Kidney capillary endothelial cell (primary cell): ENCODE measurements at regions not wholly inside any gene's neighbourhood (a gene's known extent, or its start where the extent isn't known, plus 50 kb on each side); places are given as distances from the start of the nearest gene placed in this dataset.
"Not testable (repeated sequence)": the region's sequence is repeated elsewhere in the genome, so short reads cannot be mapped to it uniquely, and the experiment has no call there.

Experiments used
- DNase-seq: peaks from one replicate; pipeline ENCODE4 v3.0.0-alpha.2; 2018; ENCODE audit warnings: low spot score

DNA sequence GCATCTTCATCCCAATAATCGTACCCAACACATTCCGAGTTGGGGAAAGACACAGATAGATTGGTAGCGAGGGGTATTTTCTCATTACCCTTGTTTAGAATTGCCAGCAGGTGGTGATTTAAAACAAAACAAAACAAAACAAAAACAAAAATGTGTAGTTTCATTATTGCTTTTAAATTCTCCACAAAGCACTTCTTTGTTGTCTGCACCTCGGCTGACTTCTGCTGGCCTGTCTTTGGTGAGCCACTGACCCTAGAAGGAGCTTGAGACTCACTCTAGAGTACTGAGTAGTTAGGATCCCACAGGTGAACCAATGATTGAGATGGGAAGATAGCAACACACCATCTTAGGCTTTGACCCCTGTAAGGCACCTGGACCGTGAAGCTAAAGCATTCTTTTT is 105.4 kb upstream of the BET1 start:
- no peak for DNase-seq

DNA sequence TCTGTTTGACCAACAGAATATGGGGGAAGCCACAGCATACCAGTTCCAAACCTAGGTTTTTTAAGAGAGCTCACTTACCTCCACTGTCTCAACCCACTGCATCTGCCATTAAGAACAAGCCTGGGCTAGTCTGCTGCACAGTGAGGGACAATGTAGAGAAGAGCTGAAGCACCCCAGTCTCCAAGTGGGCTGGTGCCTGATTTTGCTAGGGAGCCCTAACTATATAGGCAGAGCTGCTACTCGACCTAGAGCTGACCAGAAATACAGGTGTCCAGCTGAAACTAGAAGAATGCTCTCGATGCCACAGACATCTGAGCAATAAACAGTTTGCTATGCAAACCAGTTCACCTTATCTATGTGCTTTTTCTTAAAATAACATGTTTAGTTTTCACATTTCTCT is 106.9 kb upstream of the BET1 start:
- no peak for DNase-seq

DNA sequence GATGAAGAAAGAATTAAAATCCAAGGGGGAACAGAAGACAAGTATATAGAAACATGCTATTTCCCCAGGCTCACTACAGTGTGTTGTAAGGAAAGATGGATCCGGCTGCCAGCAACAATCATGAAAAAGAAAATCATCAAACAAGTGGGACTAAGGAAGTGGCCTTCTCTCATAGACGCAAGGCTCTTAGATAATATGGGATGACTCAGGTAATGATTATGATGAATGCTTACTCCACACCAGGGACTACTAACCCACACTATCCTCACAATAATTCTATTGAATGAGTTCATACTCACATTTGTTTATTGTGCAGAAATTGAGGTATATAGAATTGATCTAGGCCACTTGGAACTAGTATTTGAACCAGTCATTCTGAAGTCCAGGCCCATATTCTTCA is 111.2 kb upstream of the BET1 start:
- no peak for DNase-seq

DNA sequence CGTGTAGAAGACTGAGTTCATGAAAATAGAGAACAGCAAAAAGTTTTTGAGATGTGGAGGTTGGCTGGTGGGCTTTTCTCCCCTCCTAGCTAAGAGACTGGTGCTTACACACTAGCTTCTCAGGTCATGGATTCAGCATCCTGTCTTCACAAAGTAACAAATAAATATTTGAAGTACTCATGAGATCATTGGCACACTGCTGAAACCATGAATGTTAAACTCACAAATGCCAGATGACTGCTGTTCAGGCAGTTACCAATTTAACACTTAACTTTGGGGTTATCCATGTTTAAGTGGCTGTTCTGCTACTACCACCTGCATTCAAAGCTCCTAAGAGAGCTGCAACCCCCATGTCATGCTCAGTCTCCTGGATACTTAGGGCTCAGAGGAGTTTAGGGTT is 119.0 kb upstream of the BET1 start:
- no peak for DNase-seq

DNA sequence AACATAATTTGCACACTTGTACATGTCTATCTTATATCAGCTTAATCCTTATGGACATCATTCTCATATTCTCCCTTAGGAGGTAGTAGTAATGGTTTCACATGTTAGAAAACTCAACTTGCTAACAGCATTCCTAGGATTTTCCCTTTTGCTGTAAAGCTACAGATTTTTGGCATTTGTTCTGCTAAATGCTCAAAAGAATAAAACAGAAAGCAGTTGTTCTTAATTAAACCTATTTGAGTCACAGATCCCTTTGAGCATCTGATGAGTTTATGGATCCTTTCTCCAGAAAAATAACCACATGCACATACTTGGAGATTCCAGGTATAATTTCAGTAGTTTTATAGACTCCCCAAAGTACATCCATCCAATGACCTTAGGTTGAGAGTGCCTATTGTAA is 122.9 kb upstream of the BET1 start:
- DNase-seq, result no peak

DNA sequence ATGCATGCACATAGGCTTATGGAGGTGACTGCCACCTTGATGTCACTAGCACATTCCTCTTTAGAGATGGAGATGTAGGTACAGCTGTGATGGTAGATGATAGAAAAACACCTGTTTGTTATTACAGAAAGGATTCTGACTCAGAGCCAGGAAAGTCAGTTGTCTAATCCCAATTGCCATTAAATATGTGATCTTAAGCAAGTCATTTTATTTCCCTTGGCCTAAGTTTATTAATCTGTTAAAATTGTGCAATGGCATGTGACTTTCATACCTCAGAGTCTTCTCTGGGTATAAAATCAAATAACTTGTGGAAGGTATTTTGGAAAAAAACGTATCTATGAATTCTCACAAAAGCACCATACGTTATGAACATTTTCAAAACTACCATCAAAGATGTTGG is 123.9 kb upstream of the BET1 start:
- no peak for DNase-seq

DNA sequence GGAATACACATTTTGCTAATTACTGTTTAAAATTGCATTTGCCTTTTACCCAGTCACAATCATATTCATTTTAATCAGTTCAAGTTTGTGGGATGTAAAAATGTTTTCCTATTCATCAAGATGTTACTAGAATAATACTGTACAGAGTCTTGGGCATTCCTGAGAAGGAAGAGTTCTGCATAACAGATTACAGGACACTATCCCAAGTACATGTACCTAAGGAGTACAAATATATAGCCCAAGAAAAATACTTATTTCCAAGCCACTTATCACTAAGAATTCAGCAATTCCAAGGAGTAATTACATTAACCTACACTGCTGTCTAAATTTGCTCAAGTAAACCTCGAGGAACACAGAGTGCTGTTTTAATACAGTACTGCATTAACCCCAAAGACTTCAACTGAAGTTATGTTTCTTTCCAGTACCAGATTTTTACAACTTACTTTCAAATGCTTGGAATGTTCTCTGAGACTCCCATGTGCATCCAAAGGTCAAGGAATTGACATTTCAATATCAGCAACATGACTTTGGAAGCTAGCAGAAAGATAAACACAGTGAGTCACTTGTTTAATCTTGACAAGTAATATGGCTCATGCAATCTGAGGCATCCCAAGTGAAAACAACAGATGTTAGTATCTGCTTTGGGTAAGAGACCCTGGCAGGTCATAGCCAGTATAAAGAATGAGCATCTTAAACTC is 125.4 kb upstream of the BET1 start:
- DNase-seq, result peak; percentile 26

DNA sequence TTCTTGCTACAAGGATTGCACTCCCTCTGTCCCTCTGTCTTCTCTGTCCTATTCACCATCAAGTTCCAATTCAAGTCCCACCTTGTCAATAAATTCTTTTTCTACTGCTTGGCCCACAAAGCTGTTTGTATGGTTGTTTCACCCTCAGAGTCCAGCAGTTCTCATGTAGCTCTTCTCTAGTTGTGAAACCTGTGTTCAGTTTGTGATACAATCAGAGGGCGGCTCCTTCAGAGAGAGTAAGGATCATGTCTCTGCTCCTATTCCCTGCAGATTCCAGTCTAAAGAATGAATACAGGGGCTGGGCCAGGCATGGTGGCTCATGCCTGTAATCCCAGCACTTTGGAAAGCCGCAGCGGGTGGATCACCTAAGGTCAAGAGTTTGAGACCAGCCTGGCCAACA is 126.6 kb upstream of the BET1 start:
- DNase-seq, result no peak

DNA sequence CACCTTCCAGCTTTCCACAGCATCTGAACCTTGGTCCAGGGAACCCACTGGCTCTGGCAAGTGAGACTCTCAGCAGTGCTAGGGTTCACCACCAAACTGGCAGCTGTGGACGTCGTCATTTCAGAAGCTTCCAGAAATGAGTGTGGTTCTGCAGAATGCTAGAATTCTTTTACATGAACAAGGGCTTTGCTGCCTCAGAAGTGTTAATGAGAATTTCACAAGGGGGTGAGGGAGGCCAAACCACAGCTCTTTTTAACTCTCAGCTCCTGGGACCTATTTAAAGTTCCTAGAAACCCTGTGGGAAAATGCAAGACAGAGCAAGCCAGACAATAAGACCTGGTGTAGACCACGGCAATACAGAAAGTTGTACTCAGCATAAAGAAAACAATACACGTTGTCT is 129.3 kb upstream of the BET1 start:
- DNase-seq, result no peak

DNA sequence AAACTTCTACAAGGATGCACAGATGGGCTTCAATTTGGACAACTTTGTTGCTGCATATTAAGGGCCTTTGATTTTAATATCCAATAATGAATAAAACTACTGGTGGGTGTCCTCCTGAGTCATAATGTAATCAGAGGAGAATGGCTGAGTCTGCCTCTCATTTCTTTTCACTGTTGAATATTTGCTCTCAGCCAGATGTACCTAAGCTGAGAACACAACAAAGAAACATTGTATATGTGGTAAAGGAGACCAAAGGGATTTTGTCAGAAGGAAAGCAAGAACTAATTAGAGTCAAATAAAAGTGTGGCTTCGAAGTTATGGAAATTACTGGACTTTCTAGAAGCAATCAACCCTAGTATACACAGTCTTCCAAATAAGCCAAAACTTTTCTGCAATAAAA is 131.0 kb upstream of the BET1 start:
- no peak for DNase-seq

DNA sequence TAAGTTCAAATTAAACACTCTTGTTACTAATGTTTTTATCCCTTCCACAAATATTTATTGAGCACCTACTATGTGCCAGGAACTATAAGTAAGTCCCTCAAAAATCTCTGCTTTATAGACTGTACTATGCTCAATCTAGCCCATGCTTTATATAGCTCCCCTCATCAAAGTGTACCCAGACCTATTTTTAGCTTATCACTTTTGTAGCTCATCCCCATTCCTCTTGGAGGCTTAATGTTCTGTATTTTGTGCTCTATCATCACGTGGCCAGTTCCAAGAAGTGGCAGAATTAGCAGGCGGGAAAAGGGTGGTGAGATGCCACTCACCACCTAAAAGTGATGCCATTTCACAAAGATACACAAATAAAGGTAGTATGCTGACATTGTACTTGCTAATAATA is 138.1 kb upstream of the BET1 start:
- no peak for DNase-seq

DNA sequence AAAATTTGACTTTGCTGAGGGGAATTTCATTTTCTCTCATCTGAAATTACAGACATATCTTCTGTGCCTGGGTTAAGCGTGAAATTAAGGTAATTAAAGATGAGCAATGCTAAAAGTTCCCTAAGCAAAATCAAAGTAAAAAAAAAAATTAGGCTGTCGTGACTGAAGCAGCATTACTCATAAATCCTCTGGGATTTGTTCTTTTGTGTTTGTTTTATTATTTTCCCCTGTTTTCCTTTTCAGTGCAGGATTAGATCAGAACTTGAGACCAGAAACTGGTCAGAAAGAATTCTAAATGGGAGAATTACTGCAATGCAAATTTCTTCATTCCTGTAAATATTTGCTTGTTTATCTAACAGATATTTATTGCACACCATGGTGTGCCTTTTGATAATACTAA is 141.4 kb upstream of the BET1 start:
- DNase-seq, result peak; percentile 47

DNA sequence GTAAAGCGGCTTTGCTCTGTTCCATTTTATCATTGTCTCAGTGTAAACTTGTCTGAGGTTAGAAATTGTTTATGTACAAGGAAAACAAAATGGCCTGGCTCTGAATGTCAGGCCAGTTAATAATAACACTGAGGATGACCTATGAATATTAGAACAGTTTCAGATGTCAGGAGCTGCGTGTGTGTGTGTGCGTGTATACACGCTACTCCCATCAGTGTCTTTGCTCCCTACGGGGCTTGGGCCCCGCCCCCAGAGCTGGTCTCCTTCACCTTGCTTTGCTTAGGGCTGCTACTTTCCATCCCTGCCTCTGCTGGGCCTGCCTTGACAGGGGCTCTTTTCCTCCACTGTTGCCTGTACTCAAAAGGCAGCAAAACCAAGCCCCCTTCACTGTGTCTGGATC is 142.3 kb upstream of the BET1 start:
- no peak for DNase-seq

DNA sequence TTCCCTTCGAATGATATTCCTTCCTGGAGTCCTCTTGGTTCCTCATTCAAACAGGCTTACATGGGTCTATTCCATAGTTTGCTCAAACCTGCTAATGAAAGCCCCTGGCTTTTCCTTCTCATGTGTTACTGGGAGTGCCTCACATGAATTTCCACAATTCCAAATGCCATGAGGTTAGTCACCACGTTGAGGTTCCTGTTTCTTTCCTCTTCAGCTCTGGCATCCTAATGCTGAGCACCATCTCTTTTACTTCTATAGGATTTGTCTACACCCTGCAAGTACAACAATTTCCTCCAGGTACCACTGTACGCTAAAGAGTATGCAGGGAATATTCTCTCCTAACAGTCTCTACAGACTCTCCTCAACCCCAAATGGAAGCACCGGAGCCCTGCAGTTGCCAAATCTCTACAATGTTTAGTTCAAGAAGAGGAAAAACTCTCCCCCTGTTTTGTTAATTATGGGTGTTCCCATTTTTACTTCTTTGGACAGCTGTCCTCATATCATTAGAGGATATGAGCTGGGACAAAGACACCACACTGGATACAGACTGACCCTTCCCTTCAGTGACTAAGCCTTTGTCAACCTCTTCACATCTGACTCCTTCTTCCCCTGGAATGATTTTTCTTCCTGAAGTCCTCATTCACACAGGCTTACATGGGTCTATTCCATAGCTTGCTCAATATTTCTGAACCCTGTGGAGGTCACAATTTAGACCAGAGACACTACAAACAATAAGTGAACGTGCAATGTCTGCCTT is 145.8 kb upstream of the BET1 start:
- DNase-seq, result peak; percentile 71

DNA sequence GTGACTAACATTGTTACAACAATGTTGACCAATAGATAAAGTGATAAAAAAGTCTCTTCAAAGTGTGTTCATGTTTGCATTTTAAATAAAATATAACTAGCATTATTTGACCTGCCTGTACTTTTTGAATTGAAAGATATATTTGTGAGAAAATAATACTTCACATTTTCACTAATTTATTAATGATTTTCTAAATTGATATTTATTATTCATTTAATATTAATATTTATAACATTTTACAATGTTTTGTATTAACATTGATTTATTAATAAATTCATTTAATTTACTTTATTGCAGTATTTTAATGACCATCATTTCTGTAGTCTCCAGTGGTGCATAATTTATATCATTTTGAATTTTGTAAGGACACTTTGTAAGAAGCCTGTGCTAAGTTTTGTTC is 150.0 kb upstream of the BET1 start:
- no peak for DNase-seq

DNA sequence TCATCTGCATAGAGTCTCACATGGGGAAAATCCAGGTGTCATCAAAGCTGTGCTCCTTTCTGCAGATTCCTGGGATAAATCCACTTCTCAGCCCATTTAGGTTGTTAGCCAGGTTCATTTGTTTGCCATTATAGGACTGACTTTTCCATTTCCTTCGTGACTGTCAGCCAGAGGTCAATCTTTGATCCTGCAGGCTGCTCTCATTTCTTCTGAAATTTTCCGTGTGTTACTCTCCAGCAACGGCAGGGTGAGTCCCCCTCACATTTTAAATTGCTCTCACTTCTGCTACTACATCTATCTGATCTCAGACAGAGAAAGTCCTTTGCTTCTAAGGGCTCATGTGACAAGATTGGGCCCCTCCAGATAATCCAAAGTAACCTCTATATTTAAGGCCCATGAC is 150.7 kb upstream of the BET1 start:
- no peak for DNase-seq

DNA sequence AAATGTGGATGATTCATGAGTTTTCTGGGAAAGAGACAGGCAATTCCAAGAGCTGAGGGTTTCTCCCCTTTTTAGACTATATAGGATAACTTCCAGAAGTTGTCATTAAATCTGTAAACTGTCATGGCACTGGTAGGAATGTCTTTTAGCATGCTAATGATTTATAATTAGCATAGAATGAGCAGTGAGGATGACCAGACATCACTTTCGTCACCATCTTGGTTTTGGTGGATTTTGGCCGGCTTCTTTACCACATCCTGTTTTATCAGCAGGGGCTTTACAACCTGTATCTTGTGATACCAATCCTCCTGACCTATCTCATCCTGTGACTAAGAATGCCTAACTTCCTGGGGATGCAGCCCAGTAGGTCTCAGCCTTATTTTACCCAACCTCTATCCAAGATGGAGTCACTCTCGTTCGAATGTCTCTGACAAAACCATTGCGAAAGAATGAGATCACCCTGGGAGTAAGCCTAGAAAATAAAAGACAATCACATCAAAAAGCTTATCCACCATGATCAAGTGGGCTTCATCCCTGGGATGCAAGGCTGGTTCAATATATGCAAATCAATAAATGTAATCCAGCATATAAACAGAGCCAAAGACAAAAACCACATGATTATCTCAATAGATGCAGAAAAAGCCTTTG is 153.6 kb upstream of the BET1 start:
- DNase-seq, result not testable (repeated sequence)

DNA sequence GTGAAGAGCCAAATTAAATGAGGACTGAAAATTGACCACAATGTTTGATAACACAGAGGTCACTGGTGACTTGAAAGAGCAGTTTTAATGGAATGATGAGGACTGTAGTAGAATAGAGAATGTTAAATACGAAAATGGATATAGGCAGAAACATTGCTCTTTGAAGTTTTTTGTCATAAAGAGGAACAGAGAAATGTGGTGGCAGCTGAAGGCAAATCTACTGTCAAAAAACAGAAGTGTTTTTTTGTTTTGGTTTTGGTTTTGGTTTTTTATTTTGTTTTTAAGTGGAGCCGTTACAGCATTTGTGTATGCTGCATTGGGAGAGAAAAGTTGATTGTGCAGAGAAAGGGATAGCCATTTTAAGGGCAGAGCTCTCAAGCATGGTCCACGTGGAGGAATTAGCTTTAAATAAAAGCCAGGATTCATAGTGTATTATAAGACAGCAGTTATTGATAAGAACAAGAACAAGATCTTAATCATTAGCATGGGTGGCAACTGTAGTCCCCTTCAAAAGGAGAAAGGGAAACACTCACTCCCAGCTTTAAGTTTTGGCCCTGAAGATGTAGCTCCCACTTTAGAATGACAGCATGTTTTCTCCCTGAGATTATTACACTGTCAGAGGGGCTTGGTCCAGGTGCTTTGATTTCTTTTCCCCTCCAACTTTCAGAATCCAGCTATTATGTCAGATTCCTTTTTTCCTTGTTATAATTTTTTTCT is 156.7 kb upstream of the BET1 start:
- no peak for DNase-seq

DNA sequence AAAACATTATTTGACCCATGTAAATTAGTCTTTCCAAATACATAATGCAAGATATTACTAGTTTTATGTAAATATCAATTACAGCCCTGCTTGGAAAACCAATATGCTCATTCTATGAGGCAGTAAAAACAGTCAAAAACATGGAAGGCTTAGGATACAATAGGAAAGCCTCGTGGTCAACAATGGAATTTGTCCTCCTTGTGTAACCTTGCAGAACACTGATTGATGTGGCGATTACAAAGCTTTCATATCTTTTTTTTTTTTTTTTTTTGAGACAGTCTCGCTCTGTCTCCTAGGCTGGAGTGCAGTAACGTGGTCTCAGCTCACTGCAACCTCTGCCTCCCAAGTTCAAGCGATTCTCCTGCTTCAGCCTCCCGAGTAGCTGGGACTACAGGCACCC is 157.3 kb upstream of the BET1 start:
- no peak for DNase-seq

DNA sequence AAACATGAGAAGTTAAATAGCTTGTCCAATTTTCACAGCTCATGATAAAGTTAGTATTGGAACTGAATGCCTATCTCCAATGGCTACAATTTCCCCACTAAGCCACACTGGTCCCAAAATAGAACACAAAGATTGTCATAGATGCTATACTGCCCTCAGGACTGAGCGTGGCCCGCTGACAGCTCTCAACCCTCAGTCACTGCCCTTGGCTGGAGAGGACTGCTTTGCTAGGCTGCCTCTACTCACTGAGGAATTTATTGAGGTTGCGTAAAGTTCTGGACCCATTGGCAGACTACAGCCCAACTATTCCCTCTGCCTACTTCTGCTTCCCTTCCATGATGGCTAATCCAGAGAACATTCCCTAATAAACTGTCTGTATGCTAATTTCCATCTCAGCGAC is 165.5 kb upstream of the BET1 start:
- no peak for DNase-seq

DNA sequence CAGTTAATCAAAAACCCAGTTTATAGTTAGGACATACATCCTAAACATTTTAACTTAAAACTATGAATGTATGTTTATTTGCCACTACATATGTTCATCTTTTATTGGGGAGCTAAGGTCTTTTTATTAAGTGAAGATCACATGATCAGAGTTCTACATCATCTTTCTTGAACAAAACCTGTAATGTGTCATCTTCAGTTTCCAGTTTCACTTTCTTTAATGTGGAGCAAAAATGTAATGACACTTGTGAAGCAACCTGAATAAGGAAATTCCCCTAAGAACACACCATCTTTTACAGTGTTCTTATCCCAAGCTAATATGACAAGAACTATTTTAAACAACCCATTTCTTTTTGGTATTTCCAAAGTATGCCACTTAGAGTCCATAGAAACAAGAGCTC is 166.7 kb upstream of the BET1 start:
- DNase-seq, result no peak

DNA sequence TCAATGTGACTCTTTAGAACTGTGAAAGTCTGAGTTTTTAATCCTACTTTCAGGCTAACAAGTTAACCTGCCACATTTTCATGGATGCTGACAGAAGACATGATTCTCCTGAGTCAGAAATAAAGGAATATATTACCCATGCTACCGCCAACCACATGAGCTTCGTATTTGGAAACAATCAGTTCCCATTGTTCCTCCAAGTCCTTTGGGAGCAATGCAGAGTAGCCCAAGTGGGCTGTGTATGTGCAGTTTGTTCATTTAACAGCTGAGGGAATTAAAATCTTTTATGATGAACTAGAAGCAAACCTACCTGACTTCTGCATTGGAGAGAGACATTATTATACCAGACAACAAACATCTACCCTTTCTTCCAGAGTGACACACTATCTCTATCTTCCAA is 169.3 kb upstream of the BET1 start:
- no peak for DNase-seq

DNA sequence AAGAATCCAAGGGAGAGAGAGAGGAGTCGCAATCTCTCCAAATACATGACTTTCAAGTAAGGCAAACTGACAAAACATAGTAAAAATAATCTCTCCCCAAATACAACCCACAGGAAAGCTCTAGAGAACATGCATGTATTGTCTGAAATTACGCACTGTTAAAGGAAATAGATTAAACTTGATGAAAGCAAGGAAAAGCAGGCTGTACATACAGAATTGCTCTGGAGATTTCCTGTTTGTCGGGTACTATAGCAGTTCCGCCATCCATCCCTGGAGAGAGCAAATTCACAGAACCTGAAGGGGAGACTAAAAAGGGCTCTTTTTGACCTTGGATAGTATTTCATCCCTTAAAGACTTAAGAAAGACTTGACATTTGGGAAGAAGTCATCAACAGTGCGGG is 170.2 kb upstream of the BET1 start:
- DNase-seq, result no peak
